Keratinocyte (primary cell): ENCODE measurements at regions not wholly inside any gene's neighbourhood (a gene's known extent, or its start where the extent isn't known, plus 50 kb on each side); places are given as distances from the start of the nearest gene placed in this dataset.

ENCODE experiments used
- DNase-seq: peaks from one replicate; pipeline ENCODE4 v3.0.0-alpha.2; 2011; ENCODE audit warnings: low read depth, missing footprints, low spot score
- FAIRE-seq: peaks from 2 replicates; lab custom pipeline; 2011; peaks lifted over from hg19 to GRCh38; lab: Jason Lieb, UNC
- H2AFZ ChIP-seq: 2 replicates; pipeline ENCODE4 v1.6.0; 2012; ENCODE audit warnings: low read length, control low read depth, inconsistent platforms; ENCODE audit not compliant: control insufficient read depth
- H3K27ac ChIP-seq: 2 replicates; pipeline ENCODE4 v1.5.1; 2011; ENCODE audit warnings: low read length; ENCODE audit not compliant: control insufficient read depth, insufficient read depth
- H3K27me3 ChIP-seq: 3 replicates; pipeline ENCODE4 v1.6.0; 2011; ENCODE audit warnings: low read length; ENCODE audit not compliant: control insufficient read depth, insufficient read depth; ENCODE audit errors: extremely low read depth
- H3K36me3 ChIP-seq, 2 experiments: 2 replicates in 1 of 2; 3 replicates in 1 of 2; pipeline ENCODE4 v1.5.1; 2011; ENCODE audit warnings: low read length in 2 of 2, mild to moderate bottlenecking in 1 of 2; ENCODE audit not compliant: control insufficient read depth in 2 of 2, insufficient read depth in 2 of 2; ENCODE audit errors: extremely low read depth in 1 of 2
- H3K4me1 ChIP-seq: 3 replicates; pipeline ENCODE4 v1.5.1; 2011; ENCODE audit warnings: low read length; ENCODE audit not compliant: control insufficient read depth, insufficient read depth; ENCODE audit errors: extremely low read depth
- H3K4me2 ChIP-seq: 3 replicates; pipeline ENCODE4 v1.6.0; 2011; ENCODE audit warnings: low read depth, low read length; ENCODE audit not compliant: control insufficient read depth, insufficient read depth; ENCODE audit errors: extremely low read depth
- H3K4me3 ChIP-seq, 3 experiments: fragments of 200-600 bp in 1 of 3; sonication (generic) in 1 of 3; 2 replicates in 2 of 3; 3 replicates in 1 of 3; pipeline ENCODE4 v1.5.1; 2011 to 2016; ENCODE audit warnings: low read length in 3 of 3, mild to moderate bottlenecking in 3 of 3, control low read depth in 2 of 3, inconsistent platforms in 1 of 3, low read depth in 1 of 3, mixed read lengths in 1 of 3, mixed run types in 1 of 3, moderate library complexity in 1 of 3; ENCODE audit not compliant: control insufficient read depth in 2 of 3, insufficient read depth in 2 of 3; ENCODE audit errors: extremely low read depth in 1 of 3
- H3K79me2 ChIP-seq: 2 replicates; pipeline ENCODE4 v1.6.0; 2012; ENCODE audit warnings: low read length; ENCODE audit not compliant: control insufficient read depth, insufficient read depth
- H3K9ac ChIP-seq: 3 replicates; pipeline ENCODE4 v1.6.0; 2011; ENCODE audit warnings: low read length; ENCODE audit not compliant: control insufficient read depth, insufficient read depth; ENCODE audit errors: extremely low read depth
- H3K9me1 ChIP-seq: 3 replicates; pipeline ENCODE4 v1.6.0; 2011; ENCODE audit warnings: low read length; ENCODE audit not compliant: control insufficient read depth, insufficient read depth; ENCODE audit errors: extremely low read depth
- H3K9me3 ChIP-seq: 2 replicates; pipeline ENCODE4 v1.5.1; 2012; ENCODE audit warnings: low read depth, low read length; ENCODE audit not compliant: control insufficient read depth
- H4K20me1 ChIP-seq: 3 replicates; pipeline ENCODE4 v1.6.0; 2011; ENCODE audit warnings: low read length; ENCODE audit not compliant: control insufficient read depth, insufficient read depth; ENCODE audit errors: extremely low read depth
- EZH2 ChIP-seq: IDR thresholded peaks from one replicate; pipeline ENCODE4 v1.6.1; 2012; ENCODE audit warnings: inconsistent platforms, mild to moderate bottlenecking, low read length, moderate library complexity
- dilution Hi-C: fragments of 300-500 bp; cut with MboI; formaldehyde crosslinking; loops from one replicate; pipeline ENCODE4 v1.7.0; 2020; ENCODE audit warnings: low sequenced_read_pairs; ENCODE audit not compliant: extremely low pct_ligation_motif_present
- TF ChIP-seq, protein P1 (sequence below), 3 experiments: IDR thresholded peaks in 1 of 3; conservative IDR thresholded peaks in 1 of 3; optimal IDR thresholded peaks in 1 of 3; 2 replicates in 2 of 3; 3 replicates in 1 of 3; pipeline versions ENCODE3 to v1.5.1; 2011; ENCODE audit warnings: low read length in 3 of 3, mild to moderate bottlenecking in 3 of 3, moderate library complexity in 2 of 3, control low read depth in 1 of 3, inconsistent platforms in 1 of 3; ENCODE audit not compliant: insufficient read depth in 2 of 3; ENCODE audit errors: extremely low read depth in 1 of 3

DNA sequence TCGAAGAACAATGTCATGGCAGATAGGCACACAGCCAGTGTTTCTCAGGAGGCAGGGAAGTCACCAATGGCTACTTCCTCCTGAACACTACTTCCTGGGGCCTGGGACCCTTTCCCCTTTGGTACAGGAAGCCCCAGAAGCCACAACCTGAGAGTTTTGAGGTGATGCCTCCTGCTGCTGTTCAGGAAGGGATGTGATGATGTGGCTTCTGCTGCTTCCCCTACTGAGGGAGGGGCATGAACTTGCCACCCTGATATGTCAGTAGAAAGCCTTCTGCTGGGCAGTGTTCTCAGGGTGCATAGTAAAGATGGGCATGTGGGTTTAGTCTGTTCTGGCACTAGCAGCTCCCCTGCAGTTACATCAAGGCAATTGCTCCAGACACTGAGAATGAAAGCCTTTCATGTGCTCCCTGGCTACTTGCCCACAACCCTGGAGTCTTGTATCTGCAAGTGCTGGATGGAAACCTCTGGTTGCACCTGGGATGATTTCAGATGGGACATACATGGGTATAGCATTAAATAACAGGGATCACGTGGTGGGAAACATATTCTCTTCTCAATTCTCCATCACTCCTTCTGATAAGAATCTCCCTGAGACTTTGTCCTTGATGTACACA, 69.3 kb downstream of the ADRA2A start:
- no peak for FAIRE-seq
- DNase-seq, result no peak
- H3K27me3 ChIP-seq, result no peaks in the 10 kb centered on the region
- H3K9me3 ChIP-seq, result no peaks in the 10 kb centered on the region
- H3K36me3 ChIP-seq, result no peaks in the 10 kb centered on the region
- no peak overlapping the region for H2AFZ ChIP-seq
- H3K27ac ChIP-seq, result no peak overlapping the region
- H3K4me1 ChIP-seq, result no peaks in the 10 kb centered on the region
- no peak overlapping the region for H3K9ac ChIP-seq
- H3K79me2 ChIP-seq, result no peaks in the 10 kb centered on the region
- no peaks in the 10 kb centered on the region for H3K9me1 ChIP-seq
- TF ChIP-seq, protein P1, sequence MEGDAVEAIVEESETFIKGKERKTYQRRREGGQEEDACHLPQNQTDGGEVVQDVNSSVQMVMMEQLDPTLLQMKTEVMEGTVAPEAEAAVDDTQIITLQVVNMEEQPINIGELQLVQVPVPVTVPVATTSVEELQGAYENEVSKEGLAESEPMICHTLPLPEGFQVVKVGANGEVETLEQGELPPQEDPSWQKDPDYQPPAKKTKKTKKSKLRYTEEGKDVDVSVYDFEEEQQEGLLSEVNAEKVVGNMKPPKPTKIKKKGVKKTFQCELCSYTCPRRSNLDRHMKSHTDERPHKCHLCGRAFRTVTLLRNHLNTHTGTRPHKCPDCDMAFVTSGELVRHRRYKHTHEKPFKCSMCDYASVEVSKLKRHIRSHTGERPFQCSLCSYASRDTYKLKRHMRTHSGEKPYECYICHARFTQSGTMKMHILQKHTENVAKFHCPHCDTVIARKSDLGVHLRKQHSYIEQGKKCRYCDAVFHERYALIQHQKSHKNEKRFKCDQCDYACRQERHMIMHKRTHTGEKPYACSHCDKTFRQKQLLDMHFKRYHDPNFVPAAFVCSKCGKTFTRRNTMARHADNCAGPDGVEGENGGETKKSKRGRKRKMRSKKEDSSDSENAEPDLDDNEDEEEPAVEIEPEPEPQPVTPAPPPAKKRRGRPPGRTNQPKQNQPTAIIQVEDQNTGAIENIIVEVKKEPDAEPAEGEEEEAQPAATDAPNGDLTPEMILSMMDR (optimal IDR thresholded peaks at IDR 0.05 in 1 of 3, IDR thresholded peaks at IDR 0.05 in 1 of 3, conservative IDR thresholded peaks at IDR 0.05 in 1 of 3; ENCODE audit: extremely low read depth in 1 of 3, insufficient read depth in 2 of 3, low read length in 3 of 3), result no peak
- no peak for TF ChIP-seq EZH2
- H3K4me2 ChIP-seq, result no peak overlapping the region
- no peaks in the 10 kb centered on the region for H4K20me1 ChIP-seq
- dilution Hi-C loops, result no loop called here
- no peak overlapping the region for H3K4me3 ChIP-seq

GRCh38 chr10:111148025-111148424, 71.2 kb downstream of the ADRA2A start:
- no peaks in the 10 kb centered on the region for H3K4me1 ChIP-seq
- H3K9ac ChIP-seq, result no peak overlapping the region
- TF ChIP-seq, protein P1 (optimal IDR thresholded peaks at IDR 0.05 in 1 of 3, IDR thresholded peaks at IDR 0.05 in 1 of 3, conservative IDR thresholded peaks at IDR 0.05 in 1 of 3; ENCODE audit: extremely low read depth in 1 of 3, insufficient read depth in 2 of 3, low read length in 3 of 3), result no peak
- TF ChIP-seq EZH2, result no peak
- H2AFZ ChIP-seq, result no peak overlapping the region
- H3K9me1 ChIP-seq, result no peaks in the 10 kb centered on the region
- H3K4me2 ChIP-seq, result no peak overlapping the region
- H3K4me3 ChIP-seq, result no peak overlapping the region
- no peaks in the 10 kb centered on the region for H4K20me1 ChIP-seq
- no peaks in the 10 kb centered on the region for H3K79me2 ChIP-seq
- no peaks in the 10 kb centered on the region for H3K36me3 ChIP-seq
- no peak overlapping the region for H3K27ac ChIP-seq
- no peak for DNase-seq
- no peak for FAIRE-seq
- dilution Hi-C loops, result no loop called here
- no peaks in the 10 kb centered on the region for H3K27me3 ChIP-seq
- H3K9me3 ChIP-seq, result no peaks in the 10 kb centered on the region
